Neuron (in vitro differentiated cells): ENCODE measurements at regions not wholly inside any gene's neighbourhood (a gene's known extent, or its start where the extent isn't known, plus 50 kb on each side); places are given as distances from the start of the nearest gene placed in this dataset.
"Not testable (repeated sequence)": the region's sequence is repeated elsewhere in the genome, so short reads cannot be mapped to it uniquely, and the experiment has no call there.

Experiments
- H2AFZ ChIP-seq: one replicate; pipeline ENCODE4 v1.6.1; 2013; ENCODE audit warnings: low read depth, mild to moderate bottlenecking, inconsistent platforms, low read length, moderate library complexity
- H3K27me3 ChIP-seq: one replicate; pipeline ENCODE4 v1.6.1; 2013; ENCODE audit warnings: low read length; ENCODE audit not compliant: insufficient read depth
- H3K36me3 ChIP-seq: one replicate; pipeline ENCODE4 v1.6.1; 2013; ENCODE audit warnings: low read length; ENCODE audit not compliant: insufficient read depth
- H3K4me1 ChIP-seq: one replicate; pipeline ENCODE4 v1.6.1; 2013; ENCODE audit warnings: low read length; ENCODE audit not compliant: insufficient read depth
- H3K4me3 ChIP-seq: 2 replicates; pipeline ENCODE4 v1.5.1; 2013; ENCODE audit warnings: mild to moderate bottlenecking, low read length, moderate library complexity
- H3K9me3 ChIP-seq: one replicate; pipeline ENCODE4 v1.6.1; 2013; ENCODE audit warnings: low read length

DNA sequence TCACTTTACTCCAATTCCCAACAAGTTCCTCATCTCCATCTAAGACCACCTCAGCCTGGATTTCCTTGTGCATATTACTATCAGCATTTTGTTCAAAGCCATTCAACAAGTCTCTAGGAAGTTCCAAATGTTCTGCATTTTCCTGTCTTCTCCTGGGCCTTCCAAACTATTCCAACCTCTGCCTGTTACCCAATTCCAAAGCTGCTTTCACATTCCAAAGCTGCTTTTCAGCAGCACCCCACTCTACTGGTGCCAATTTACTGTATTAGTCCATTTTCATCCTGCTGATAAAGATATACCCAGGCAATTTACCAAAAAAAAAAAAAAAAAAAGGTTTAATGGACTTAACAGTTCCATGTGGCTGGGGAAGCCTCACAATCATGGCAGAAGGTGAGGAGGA, 957.1 kb downstream of the TRIB2 start:
- H3K9me3 ChIP-seq, H3K4me3 ChIP-seq, H3K4me1 ChIP-seq, H2AFZ ChIP-seq, H3K27me3 ChIP-seq, H3K36me3 ChIP-seq: not testable (repeated sequence)

DNA sequence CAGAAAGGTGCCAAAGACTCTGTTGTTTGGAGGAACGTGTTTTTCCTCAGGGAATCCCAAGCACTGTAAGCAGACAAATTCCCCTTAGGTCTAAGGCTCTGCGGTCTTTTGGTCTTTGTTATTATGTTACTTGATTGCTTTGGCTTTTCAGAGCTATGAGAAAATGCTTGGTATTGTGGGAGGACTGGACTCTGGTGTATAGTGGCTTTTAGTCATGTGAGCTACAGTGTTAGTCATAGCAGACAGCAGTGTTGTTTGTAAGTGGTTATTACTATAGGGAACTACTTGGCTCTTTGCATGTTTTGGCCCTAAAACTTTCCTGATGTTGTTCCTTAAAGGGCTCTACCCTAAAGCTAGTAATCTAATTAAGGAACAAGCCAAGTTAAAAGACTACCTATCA, 956.2 kb upstream of the LRATD1 start:
- Histone ChIP-seq H3K9me3 (no peaks in the 10 kb centered on the region), H3K4me3 (no peak overlapping the region), H3K36me3 (no peaks in the 10 kb centered on the region), H2AFZ (no peak overlapping the region), H3K27me3 (no peaks in the 10 kb centered on the region), H3K4me1 (no peaks in the 10 kb centered on the region)

DNA sequence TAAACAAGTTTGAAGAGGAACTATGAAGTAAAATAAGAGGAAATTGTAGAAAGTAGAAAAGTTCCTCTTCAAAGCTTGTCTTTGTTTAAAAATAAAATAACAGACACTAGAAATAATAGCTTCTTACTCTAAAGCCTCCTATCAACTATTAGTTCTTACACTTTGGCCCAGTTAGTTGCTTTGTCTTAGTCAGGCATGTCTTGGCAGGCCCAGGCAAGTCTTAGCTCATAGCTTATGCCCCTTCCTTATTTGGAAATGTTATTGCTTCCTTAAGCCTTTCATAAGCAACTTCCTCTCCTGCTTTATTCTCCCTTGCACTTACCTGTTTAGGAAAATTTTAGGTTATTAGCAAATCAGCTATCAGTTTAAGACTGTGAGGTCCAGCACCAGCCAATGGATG, 950.6 kb upstream of the LRATD1 start:
- no peaks in the 10 kb centered on the region for H3K4me1 ChIP-seq
- no peaks in the 10 kb centered on the region for H3K36me3 ChIP-seq
- no peak overlapping the region for H3K4me3 ChIP-seq
- H3K27me3 ChIP-seq = no peaks in the 10 kb centered on the region
- no peaks in the 10 kb centered on the region for H3K9me3 ChIP-seq
- no peak overlapping the region for H2AFZ ChIP-seq

DNA sequence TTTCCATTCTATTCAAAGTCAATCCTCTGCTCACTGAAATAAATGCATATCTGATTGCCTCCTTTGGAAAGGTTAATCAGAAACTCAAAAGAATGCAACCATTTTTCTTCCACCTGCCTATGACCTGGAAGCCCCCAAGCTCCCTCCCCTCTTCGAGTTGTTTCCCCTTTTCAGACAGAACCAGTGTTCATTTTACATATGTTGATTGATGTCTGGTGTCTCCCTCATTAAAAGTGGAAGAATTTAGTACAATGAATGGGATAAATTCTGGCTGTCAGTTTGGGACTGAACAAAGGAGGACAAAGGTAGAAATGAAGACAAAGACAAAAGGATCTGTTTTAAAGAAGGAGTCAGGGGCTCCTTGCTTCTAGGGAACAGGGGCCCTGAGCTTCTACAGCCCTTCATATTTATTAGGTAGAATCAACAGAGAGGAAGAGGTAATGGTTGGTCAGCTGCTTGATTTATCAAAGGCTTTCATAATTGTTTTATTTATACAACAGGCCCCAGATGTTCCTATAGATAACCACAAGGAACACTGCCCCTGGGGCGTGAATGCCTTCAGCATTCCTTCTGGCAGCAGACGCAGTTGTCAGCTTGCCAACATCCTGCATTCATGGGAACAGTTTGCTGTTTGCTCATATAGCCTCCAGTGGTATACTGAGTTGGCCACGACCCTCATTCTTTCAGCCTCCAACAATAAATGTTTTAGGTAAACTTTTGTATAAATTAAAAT, 949.8 kb upstream of the LRATD1 start:
- no peaks in the 10 kb centered on the region for H3K9me3 ChIP-seq
- no peaks in the 10 kb centered on the region for H3K36me3 ChIP-seq
- H2AFZ ChIP-seq = no peak overlapping the region
- H3K27me3 ChIP-seq = no peaks in the 10 kb centered on the region
- no peaks in the 10 kb centered on the region for H3K4me1 ChIP-seq
- H3K4me3 ChIP-seq = no peak overlapping the region

DNA sequence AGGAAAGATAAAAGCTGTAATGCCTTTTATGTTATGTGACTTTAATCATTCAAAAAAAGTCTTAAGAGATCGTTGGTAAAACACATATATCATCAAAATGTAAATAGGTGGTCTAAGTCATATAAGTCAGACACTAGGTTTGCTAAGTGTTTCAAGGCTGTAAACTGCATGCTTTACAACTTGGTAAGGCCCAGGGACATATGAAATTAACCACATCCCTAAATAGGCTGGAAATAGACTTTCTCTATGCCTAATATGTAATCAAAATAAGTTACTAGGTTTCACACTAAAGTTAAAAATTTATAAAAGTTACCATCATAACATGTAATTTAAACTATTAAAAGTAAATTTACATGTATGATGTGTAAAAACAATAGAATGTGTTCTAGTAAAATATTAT, 946.3 kb upstream of the LRATD1 start:
- Histone ChIP-seq H3K4me1 (no peaks in the 10 kb centered on the region), H2AFZ (no peak overlapping the region), H3K4me3 (no peak overlapping the region), H3K36me3 (no peaks in the 10 kb centered on the region), H3K9me3 (no peaks in the 10 kb centered on the region), H3K27me3 (no peaks in the 10 kb centered on the region)

DNA sequence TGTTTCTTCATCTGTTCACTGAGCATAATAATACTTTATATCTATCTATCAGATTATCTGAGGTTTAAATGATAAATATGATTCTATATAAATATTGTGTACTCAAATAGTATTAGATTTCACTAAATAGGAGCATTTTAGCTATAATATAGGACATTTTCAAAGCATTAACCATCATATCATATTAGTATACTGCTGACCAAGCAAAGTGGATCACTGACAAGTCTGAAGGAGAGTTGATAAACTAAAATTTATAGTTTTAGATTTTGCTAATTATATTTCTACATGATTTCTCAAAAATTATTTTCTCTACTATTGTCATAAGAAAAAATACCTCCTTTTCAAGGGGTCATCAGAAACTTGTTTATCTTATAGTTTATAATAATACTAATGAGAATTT, 937.8 kb upstream of the LRATD1 start:
- Histone ChIP-seq H3K27me3 (no peaks in the 10 kb centered on the region), H3K4me1 (no peaks in the 10 kb centered on the region), H3K4me3 (no peak overlapping the region), H3K9me3 (no peaks in the 10 kb centered on the region), H2AFZ (no peak overlapping the region), H3K36me3 (no peaks in the 10 kb centered on the region)

DNA sequence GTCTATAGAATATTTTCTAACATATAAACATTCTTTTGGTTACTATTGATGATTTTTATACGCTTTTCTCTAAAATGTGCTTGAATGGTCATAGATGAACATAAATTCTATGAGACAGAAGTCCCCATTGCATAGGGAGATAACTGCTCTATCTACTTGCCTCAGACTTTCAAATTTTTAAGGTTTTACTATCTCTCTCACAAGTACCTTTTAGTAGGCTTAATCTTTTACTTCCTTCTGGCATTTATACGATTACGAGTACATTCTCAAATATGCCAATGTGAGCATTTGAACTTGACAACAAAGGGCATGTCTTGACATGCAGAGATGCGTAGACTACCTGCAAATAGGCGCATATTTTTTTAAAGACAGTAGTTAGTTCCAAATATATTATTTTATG, 935.9 kb upstream of the LRATD1 start:
- H3K9me3 ChIP-seq = no peaks in the 10 kb centered on the region
- H3K4me3 ChIP-seq = no peak overlapping the region
- no peaks in the 10 kb centered on the region for H3K27me3 ChIP-seq
- no peaks in the 10 kb centered on the region for H3K4me1 ChIP-seq
- no peaks in the 10 kb centered on the region for H3K36me3 ChIP-seq
- H2AFZ ChIP-seq = no peak overlapping the region

DNA sequence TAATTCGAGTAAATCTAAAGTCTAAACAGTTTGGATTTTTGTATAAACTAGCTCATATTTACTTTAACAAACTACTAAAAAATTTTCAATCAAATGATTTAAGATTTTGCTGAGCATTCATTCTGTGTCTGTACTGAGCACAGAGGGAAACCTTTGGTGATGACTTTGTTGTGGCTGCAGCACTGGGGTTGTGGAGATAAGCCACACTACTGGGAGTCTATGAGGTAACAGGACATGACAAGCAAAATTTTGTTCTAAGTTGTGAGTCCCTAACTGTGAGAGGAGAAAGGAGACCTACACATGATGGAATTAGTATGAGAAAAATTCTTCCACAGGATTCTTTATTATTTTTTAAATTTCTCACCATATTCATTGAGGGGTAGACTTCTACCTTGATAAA, 933.7 kb upstream of the LRATD1 start:
- no peaks in the 10 kb centered on the region for H3K36me3 ChIP-seq
- H2AFZ ChIP-seq = no peak overlapping the region
- no peaks in the 10 kb centered on the region for H3K27me3 ChIP-seq
- no peaks in the 10 kb centered on the region for H3K9me3 ChIP-seq
- H3K4me3 ChIP-seq = no peak overlapping the region
- H3K4me1 ChIP-seq = no peaks in the 10 kb centered on the region

DNA sequence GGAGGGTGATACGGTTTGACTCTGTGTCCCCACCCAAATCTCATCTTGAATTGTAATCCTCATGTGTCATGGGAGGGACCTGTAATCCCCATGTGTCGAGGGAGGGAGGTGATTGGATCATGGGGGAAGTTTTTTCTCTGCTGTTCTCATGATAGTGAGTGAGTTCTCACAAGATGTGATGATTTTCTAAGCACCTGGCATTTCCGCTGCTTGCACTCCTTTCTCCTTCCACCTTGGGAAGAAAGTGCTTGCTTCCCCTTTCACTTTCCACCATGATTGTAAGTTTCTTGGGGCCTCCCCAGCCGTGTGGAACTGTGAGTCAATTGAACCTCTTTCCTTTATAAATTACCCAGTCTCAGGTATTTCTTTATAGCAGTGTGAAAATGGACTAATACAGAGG, 932.6 kb upstream of the LRATD1 start:
- H3K4me1 ChIP-seq, H3K4me3 ChIP-seq, H3K27me3 ChIP-seq, H3K9me3 ChIP-seq, H2AFZ ChIP-seq, H3K36me3 ChIP-seq: not testable (repeated sequence)

DNA sequence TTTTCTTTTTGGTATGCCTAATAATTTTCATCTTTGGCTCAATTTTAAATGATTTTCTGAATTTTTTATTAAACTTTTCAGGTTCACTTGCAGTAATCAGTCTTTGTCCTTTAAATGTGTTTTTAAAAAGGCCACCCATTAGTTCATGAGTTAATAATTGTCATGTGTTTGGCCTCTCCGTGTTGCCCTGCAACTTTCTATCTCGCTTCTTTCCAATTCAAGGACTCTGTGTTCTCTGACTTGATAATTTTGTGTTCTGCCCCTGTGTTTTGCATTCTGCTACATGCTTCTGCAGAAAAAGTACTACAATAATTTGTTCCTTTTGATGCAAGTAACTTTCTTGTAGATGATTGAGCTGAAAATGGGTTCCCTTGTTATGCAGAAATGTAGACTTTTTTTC, 921.4 kb upstream of the LRATD1 start:
- Histone ChIP-seq H3K9me3 (no peaks in the 10 kb centered on the region), H3K27me3 (no peaks in the 10 kb centered on the region), H3K4me1 (no peaks in the 10 kb centered on the region), H2AFZ (no peak overlapping the region), H3K36me3 (no peaks in the 10 kb centered on the region), H3K4me3 (no peak overlapping the region)

DNA sequence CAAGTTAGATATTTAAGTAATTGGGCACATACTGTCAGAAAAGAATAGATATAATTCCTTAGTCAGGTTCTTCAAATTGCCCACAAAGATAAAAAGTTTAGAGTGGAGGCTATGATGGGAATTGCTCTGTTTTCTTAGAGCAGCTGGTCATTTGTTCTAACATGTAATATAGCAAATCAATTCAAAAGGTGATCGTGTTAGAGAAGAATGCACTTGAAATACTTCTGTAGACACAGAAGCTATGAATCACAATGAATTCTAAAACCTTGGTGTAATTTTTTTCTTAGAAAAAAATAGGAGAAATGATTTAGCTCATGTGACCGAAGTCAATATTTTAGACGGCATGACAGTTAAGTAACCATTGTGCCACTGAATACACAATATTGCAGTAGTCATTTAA, 918.1 kb upstream of the LRATD1 start:
- Histone ChIP-seq H3K4me1 (no peaks in the 10 kb centered on the region), H3K4me3 (no peak overlapping the region), H3K36me3 (no peaks in the 10 kb centered on the region), H2AFZ (no peak overlapping the region), H3K27me3 (no peaks in the 10 kb centered on the region), H3K9me3 (no peaks in the 10 kb centered on the region)

DNA sequence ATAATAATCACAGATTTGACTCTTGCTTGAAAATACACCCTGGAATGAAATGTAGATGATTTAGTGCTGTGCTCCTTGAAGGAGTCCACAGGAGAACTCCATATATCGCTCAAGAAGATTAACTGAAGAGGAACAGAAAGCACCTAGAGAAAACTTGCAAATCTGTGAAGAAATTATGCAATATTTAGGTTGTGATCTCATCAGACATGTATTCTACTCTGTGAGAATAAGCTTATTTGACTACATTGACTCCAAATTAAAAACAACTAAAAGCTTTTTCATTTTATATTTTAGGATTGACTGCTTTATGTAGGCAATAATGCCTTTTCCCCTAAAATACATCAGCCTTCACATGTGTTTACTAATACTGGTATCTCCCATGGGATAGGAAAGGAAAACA, 906.6 kb upstream of the LRATD1 start:
- Histone ChIP-seq H3K4me1 (no peaks in the 10 kb centered on the region), H3K27me3 (no peaks in the 10 kb centered on the region), H2AFZ (no peak overlapping the region), H3K9me3 (no peaks in the 10 kb centered on the region), H3K36me3 (no peaks in the 10 kb centered on the region), H3K4me3 (no peak overlapping the region)

DNA sequence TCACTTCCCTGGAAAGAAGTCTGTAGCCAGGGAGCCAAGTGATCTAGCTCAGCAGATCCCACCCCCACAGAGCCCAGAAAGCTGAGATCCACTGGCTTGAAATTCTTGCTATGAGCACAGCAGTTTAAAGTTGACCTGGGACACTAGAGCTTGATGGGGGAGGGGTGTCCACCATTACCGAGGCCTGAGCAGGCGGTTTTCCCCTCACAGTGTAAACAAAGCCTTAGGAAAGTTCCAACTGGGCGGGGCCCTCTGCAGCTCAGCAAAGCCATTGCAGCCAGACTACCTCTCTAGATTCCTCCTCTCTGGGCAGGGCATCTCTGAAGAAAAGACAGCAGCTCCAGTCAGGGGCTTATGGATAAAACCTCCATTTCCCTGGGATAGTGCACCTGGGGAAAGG, 887.2 kb upstream of the LRATD1 start:
- Histone ChIP-seq H3K36me3 (no peaks in the 10 kb centered on the region), H2AFZ (no peak overlapping the region), H3K9me3 (no peaks in the 10 kb centered on the region), H3K4me3 (no peak overlapping the region), H3K4me1 (no peaks in the 10 kb centered on the region), H3K27me3 (no peaks in the 10 kb centered on the region)

DNA sequence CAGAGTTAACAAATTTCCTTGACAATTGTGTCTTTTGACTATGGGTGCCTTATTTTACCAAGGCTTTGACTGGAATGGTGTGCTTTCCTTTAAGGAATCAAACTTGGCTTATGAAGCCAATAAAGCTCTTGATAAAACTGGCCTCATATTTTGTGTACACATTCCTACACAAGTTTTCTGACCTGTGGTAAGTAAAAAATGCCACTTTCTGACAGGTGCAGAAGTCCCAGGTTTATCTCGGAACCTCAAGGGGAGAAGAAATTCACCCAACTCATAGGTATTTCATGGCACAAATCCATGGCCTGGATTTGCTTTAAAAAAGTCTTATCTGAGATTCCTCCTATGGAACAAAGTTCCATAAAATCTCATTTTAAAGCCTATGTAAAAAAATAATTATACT, 880.6 kb upstream of the LRATD1 start:
- Histone ChIP-seq H3K36me3 (no peaks in the 10 kb centered on the region), H3K4me1 (no peaks in the 10 kb centered on the region), H2AFZ (no peak overlapping the region), H3K4me3 (no peak overlapping the region), H3K9me3 (no peaks in the 10 kb centered on the region), H3K27me3 (no peaks in the 10 kb centered on the region)
